Astrocyte (in vitro differentiated cells and primary cell): ENCODE measurements at regions not wholly inside any gene's neighbourhood (a gene's known extent, or its start where the extent isn't known, plus 50 kb on each side); places are given as distances from the start of the nearest gene placed in this dataset.

Source experiments
- DNase-seq: peaks from one replicate; pipeline ENCODE4 v3.0.0-alpha.2; 2010; ENCODE audit warnings: low read depth
- FAIRE-seq: peaks from 2 replicates; lab custom pipeline; 2011; peaks lifted over from hg19 to GRCh38; lab: Jason Lieb, UNC
- H2AFZ ChIP-seq: 2 replicates; pipeline ENCODE4 v1.6.0; 2012; ENCODE audit warnings: low read depth, low read length, inconsistent platforms
- H3K27ac ChIP-seq: 2 replicates; pipeline ENCODE4 v1.5.1; 2011; ENCODE audit warnings: low read depth, low read length, inconsistent platforms
- H3K27me3 ChIP-seq: 2 replicates; pipeline ENCODE4 v1.6.0; 2011; ENCODE audit warnings: low read length, inconsistent platforms; ENCODE audit not compliant: insufficient read depth
- H3K36me3 ChIP-seq: 2 replicates; pipeline ENCODE4 v1.5.1; 2011; ENCODE audit warnings: low read length, inconsistent platforms; ENCODE audit not compliant: insufficient read depth
- H3K4me1 ChIP-seq: 2 replicates; pipeline ENCODE4 v1.5.1; 2011; ENCODE audit warnings: low read length, inconsistent platforms; ENCODE audit not compliant: insufficient read depth
- H3K4me2 ChIP-seq: 2 replicates; pipeline ENCODE4 v1.6.0; 2012; ENCODE audit warnings: low read length, inconsistent platforms
- H3K4me3 ChIP-seq: 2 replicates; pipeline ENCODE4 v1.5.1; 2011; ENCODE audit warnings: low read depth, mild to moderate bottlenecking, low read length, inconsistent platforms; ENCODE audit not compliant: insufficient read depth
- H3K79me2 ChIP-seq: 2 replicates; pipeline ENCODE4 v1.6.0; 2012; ENCODE audit warnings: mild to moderate bottlenecking, low read length, inconsistent platforms; ENCODE audit not compliant: insufficient read depth
- H3K9ac ChIP-seq: 2 replicates; pipeline ENCODE4 v1.6.0; 2012; ENCODE audit warnings: mild to moderate bottlenecking, low read length, inconsistent platforms
- H3K9me3 ChIP-seq: 2 replicates; pipeline ENCODE4 v1.5.1; 2012; ENCODE audit warnings: low read depth, mild to moderate bottlenecking, low read length, inconsistent platforms; ENCODE audit not compliant: insufficient read depth
- H4K20me1 ChIP-seq: 2 replicates; pipeline ENCODE4 v1.6.0; 2012; ENCODE audit warnings: low read length, inconsistent platforms; ENCODE audit not compliant: insufficient read depth
- H3K27ac Mint-ChIP-seq: one replicate; pipeline ENCODE4 v1.8.0; 2021; ENCODE audit warnings: mild to moderate bottlenecking, mixed read lengths; ENCODE audit not compliant: unreplicated experiment
- H3K27me3 Mint-ChIP-seq: one replicate; pipeline ENCODE4 v1.8.0; 2021; ENCODE audit warnings: low read depth, mixed read lengths; ENCODE audit not compliant: unreplicated experiment
- H3K36me3 Mint-ChIP-seq: one replicate; pipeline ENCODE4 v1.8.0; 2021; ENCODE audit warnings: low read depth, mixed read lengths; ENCODE audit not compliant: unreplicated experiment
- H3K4me1 Mint-ChIP-seq: one replicate; pipeline ENCODE4 v1.8.0; 2021; ENCODE audit warnings: low read depth, mixed read lengths; ENCODE audit not compliant: unreplicated experiment
- H3K4me3 Mint-ChIP-seq: one replicate; pipeline ENCODE4 v1.8.0; 2021; ENCODE audit warnings: mild to moderate bottlenecking, moderate library complexity, mixed read lengths; ENCODE audit not compliant: unreplicated experiment
- H3K9me3 Mint-ChIP-seq: one replicate; pipeline ENCODE4 v1.8.0; 2021; ENCODE audit warnings: mild to moderate bottlenecking, mixed read lengths; ENCODE audit not compliant: unreplicated experiment
- EZH2 ChIP-seq: IDR thresholded peaks from 2 replicates; pipeline ENCODE4 v1.6.1; 2012; ENCODE audit warnings: mild to moderate bottlenecking, low read length, inconsistent platforms; ENCODE audit not compliant: insufficient read depth
- TF ChIP-seq, protein P1 (sequence below): IDR thresholded peaks from 2 replicates; pipeline ENCODE4 v1.5.1; 2011; ENCODE audit warnings: low read depth, mild to moderate bottlenecking, inconsistent platforms, low read length, moderate library complexity; ENCODE audit not compliant: insufficient read depth

DNA sequence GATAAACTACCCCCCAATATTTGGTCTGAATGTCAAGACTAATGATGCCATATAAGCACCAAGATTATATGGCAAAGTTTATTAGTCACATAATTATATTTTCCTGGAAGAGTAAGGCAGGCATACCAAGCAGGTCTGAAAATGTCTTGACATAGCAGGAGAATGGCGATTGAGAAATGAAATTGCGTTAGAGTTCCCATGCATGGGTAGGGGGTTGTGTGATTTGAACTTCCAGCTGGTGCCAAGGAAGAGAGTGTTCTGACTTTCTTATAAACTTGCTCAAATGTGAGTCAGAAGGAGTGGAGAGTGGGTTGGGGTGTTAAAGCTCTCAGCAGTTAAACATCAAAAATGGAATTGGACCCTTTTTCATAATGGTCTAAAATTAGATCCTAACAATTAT is 1200.6 kb upstream of the ACO1 start:
- no peak overlapping the region for H3K4me3 ChIP-seq
- no peaks in the 10 kb centered on the region for H3K36me3 Mint-ChIP-seq
- H3K27me3 Mint-ChIP-seq, result no peaks in the 10 kb centered on the region
- no peak for FAIRE-seq
- no peaks in the 10 kb centered on the region for H4K20me1 ChIP-seq
- TF ChIP-seq, protein P1, sequence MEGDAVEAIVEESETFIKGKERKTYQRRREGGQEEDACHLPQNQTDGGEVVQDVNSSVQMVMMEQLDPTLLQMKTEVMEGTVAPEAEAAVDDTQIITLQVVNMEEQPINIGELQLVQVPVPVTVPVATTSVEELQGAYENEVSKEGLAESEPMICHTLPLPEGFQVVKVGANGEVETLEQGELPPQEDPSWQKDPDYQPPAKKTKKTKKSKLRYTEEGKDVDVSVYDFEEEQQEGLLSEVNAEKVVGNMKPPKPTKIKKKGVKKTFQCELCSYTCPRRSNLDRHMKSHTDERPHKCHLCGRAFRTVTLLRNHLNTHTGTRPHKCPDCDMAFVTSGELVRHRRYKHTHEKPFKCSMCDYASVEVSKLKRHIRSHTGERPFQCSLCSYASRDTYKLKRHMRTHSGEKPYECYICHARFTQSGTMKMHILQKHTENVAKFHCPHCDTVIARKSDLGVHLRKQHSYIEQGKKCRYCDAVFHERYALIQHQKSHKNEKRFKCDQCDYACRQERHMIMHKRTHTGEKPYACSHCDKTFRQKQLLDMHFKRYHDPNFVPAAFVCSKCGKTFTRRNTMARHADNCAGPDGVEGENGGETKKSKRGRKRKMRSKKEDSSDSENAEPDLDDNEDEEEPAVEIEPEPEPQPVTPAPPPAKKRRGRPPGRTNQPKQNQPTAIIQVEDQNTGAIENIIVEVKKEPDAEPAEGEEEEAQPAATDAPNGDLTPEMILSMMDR, result no peak
- TF ChIP-seq EZH2, result no peak
- H3K4me3 Mint-ChIP-seq, result no peak overlapping the region
- no peak overlapping the region for H3K9ac ChIP-seq
- H2AFZ ChIP-seq, result no peak overlapping the region
- DNase-seq, result no peak
- no peaks in the 10 kb centered on the region for H3K4me1 ChIP-seq
- no peak overlapping the region for H3K4me2 ChIP-seq
- H3K36me3 ChIP-seq, result no peaks in the 10 kb centered on the region
- H3K27ac ChIP-seq, result no peak overlapping the region
- no peak overlapping the region for H3K27ac Mint-ChIP-seq
- H3K9me3 ChIP-seq, result no peaks in the 10 kb centered on the region
- peaks cover 16% of the 10 kb centered on the region for H3K4me1 Mint-ChIP-seq
- no peaks in the 10 kb centered on the region for H3K9me3 Mint-ChIP-seq
- H3K79me2 ChIP-seq, result no peaks in the 10 kb centered on the region
- H3K27me3 ChIP-seq, result no peaks in the 10 kb centered on the region

DNA sequence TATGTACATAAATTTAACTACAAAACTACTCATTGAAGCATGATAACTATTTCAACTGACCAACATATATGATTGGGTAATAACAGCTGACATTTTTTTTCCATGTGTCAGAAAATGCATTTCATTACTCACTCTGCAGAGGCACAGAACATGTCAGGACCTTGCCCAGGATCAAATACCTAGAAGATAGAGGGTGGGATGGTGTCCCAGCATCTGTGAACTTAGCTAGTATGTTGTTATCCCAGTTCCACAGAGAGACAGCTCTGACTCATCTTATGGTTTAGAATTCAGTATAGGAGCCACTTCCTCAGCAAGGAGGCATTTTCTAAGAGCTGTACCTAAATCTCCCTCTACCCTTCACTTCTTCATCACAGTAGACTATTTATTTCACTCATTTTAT is 1198.6 kb upstream of the ACO1 start:
- H3K9me3 ChIP-seq, result no peaks in the 10 kb centered on the region
- no peaks in the 10 kb centered on the region for H3K36me3 ChIP-seq
- no peak overlapping the region for H3K27ac ChIP-seq
- H3K79me2 ChIP-seq, result no peaks in the 10 kb centered on the region
- Mint-ChIP-seq H3K4me1 (peaks cover 16% of the 10 kb centered on the region), H3K27ac (peak overlapping the region; percentile 96), H3K27me3 (no peaks in the 10 kb centered on the region), H3K4me3 (no peak overlapping the region), H3K36me3 (no peaks in the 10 kb centered on the region), H3K9me3 (no peaks in the 10 kb centered on the region)
- no peak for FAIRE-seq
- no peaks in the 10 kb centered on the region for H3K4me1 ChIP-seq
- no peak overlapping the region for H2AFZ ChIP-seq
- peak; percentile 54 for DNase-seq
- no peaks in the 10 kb centered on the region for H4K20me1 ChIP-seq
- TF ChIP-seq, protein P1, result no peak
- no peaks in the 10 kb centered on the region for H3K27me3 ChIP-seq
- H3K4me2 ChIP-seq, result no peak overlapping the region
- H3K9ac ChIP-seq, result no peak overlapping the region
- H3K4me3 ChIP-seq, result no peak overlapping the region

DNA sequence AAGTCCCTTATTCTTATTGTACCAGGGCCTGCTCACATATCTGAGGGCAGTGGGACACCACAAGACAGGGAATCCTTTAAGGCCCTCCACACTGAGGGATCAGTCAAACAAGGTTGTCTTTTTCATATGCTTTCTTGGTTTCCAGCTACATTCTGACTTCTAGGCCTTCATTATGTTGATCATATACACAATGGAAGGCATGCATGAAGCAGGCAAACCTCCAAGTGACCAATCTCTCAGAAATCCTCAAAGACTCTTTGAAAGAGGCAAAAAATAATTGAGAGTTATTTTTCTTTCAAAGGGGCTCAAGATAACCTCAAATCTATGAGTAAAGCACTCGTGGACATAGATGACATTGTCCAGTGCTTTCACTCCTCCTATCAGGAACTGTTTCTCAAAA is 1195.9 kb upstream of the ACO1 start:
- TF ChIP-seq, protein P1, result no peak
- TF ChIP-seq EZH2, result no peak

More for the DNA sequence above, 1195.9 kb upstream of the ACO1 start:
- Histone ChIP-seq H3K27ac (no peak overlapping the region), H3K36me3 (no peaks in the 10 kb centered on the region), H3K9me3 (no peaks in the 10 kb centered on the region), H2AFZ (no peak overlapping the region), H3K79me2 (no peaks in the 10 kb centered on the region), H4K20me1 (no peaks in the 10 kb centered on the region), H3K4me2 (no peak overlapping the region), H3K27me3 (no peaks in the 10 kb centered on the region), H3K9ac (no peak overlapping the region), H3K4me3 (no peak overlapping the region), H3K4me1 (no peaks in the 10 kb centered on the region)
- Mint-ChIP-seq H3K9me3 (no peaks in the 10 kb centered on the region), H3K36me3 (no peaks in the 10 kb centered on the region), H3K4me3 (no peak overlapping the region), H3K4me1 (peaks cover 16% of the 10 kb centered on the region), H3K27me3 (no peaks in the 10 kb centered on the region), H3K27ac (no peak overlapping the region)
- peak; percentile 35 for DNase-seq
- no peak for FAIRE-seq
